ENCODE measurements at regions not wholly inside any gene's neighbourhood (a gene's known extent, or its start where the extent isn't known, plus 50 kb on each side); places are given as distances from the start of the nearest gene placed in this dataset.

GRCh38 chr11:98143661-98144060 is 877.1 kb upstream of the CNTN5 start:
- no peak for TF ChIP-seq HDGF (IDR thresholded peaks at IDR 0.05; ENCODE audit: borderline replicate concordance)
- no peak for TF ChIP-seq FOXA1 (IDR thresholded peaks at IDR 0.05)
